RWPE1 (cell line): ENCODE measurements at regions not wholly inside any gene's neighbourhood (a gene's known extent, or its start where the extent isn't known, plus 50 kb on each side); places are given as distances from the start of the nearest gene placed in this dataset.
A peak's percentile ranks its signal among the peaks of the same experiment; 100 is the strongest.

ENCODE experiments used
- CTCF ChIA-PET: fragments of 350-600 bp; sonication (Branson Sonifier 250); formaldehyde crosslinking; extraction: SDS; loops from one replicate; lab custom pipeline; 2021; lab: Yijun Ruan, JAX
- POLR2A ChIA-PET: fragments of 400-600 bp; formaldehyde crosslinking; extraction: SDS; loops from one replicate; lab custom pipeline; 2020; ENCODE audit warnings: antibody characterized with exemption; ENCODE audit not compliant: low non-redundant PET; lab: Yijun Ruan, JAX
- DNase-seq: peaks from one replicate; pipeline ENCODE4 v3.0.0; 2012; ENCODE audit warnings: low spot score
- H3K27ac ChIP-seq: fragments of 450-650 bp; 2 replicates; pipeline ENCODE4 v1.5.1; 2017
- TF ChIP-seq, protein P1 (sequence below): fragments of 450-650 bp; conservative IDR thresholded peaks from 2 replicates; pipeline ENCODE4 v1.5.1; 2017; ENCODE audit warnings: low read depth, mild to moderate bottlenecking

DNA sequence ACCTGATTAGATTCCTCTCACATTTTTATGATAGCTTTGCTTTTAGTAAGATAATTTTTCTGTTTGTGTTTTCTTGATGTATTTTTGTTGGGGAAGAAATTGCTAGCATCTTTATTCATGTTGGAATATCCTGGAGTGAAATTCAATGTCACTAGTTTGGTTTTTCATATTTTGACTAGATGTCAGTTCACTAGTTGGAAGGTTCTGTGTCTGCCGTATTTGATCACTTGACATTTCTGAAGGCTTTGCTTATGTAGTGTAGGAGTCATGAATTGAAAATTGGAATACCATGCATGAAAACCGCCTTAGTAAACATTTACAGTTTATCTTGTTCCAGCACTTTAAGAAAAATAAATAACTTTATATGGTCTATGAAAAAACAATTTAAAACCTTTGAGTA, 348.4 kb downstream of the AASDHPPT start:
- POLR2A ChIA-PET, result no interaction called here
- TF ChIP-seq, protein P1, sequence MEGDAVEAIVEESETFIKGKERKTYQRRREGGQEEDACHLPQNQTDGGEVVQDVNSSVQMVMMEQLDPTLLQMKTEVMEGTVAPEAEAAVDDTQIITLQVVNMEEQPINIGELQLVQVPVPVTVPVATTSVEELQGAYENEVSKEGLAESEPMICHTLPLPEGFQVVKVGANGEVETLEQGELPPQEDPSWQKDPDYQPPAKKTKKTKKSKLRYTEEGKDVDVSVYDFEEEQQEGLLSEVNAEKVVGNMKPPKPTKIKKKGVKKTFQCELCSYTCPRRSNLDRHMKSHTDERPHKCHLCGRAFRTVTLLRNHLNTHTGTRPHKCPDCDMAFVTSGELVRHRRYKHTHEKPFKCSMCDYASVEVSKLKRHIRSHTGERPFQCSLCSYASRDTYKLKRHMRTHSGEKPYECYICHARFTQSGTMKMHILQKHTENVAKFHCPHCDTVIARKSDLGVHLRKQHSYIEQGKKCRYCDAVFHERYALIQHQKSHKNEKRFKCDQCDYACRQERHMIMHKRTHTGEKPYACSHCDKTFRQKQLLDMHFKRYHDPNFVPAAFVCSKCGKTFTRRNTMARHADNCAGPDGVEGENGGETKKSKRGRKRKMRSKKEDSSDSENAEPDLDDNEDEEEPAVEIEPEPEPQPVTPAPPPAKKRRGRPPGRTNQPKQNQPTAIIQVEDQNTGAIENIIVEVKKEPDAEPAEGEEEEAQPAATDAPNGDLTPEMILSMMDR, result no peak

DNA sequence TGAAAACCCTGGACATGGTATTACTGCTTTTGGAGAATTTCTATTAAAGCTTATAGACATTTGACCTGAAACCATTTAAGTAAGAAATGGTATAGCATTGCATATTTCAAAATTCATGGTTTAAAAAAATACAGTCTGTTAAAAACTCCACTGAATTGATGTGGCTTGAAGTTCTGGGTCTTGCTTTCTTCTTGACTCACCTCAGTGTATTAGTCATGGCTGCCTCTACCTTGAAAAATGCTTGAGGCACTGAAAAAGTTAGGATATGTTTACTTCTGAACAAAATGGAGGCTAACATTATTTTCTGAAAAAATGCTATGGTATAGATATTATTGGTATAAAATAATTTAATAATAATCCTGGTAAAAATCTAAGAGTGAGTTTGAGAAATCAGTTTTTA, 349.2 kb downstream of the AASDHPPT start:
- POLR2A ChIA-PET, result no interaction called here

More for the DNA sequence above, 348.4 kb downstream of the AASDHPPT start:
- H3K27ac ChIP-seq, result no peak overlapping the region
- DNase-seq, result no peak
- CTCF ChIA-PET, result interaction anchor here (0.7 kb wide), 1 partner anchor 36 kb away, joined by 4 read pairs; no protein-coding TSS in a partner anchor

DNA sequence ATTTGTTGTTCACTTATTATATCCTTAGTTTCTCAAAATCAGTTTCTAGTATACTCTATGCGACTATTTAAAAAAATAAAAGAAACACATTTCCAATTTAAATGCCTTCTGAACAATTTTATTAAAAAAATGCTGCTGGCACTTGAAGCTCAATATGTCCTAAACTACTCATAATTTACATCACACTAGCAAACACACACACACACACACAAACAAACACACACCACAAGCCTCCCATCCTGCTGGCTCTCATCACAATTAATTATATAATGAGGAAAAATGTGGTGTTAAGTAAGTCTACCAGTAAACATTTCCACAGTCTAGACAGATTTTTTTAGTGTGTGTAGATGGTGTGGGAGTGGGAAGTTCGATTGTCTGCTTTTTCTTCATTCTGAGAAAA, 350.3 kb downstream of the AASDHPPT start:
- TF ChIP-seq, protein P1, result no peak
- ChIA-PET CTCF (interaction anchor here (0.6 kb wide), 1 partner anchor 1597 kb away, joined by 3 read pairs; no protein-coding TSS in a partner anchor), POLR2A (no interaction called here)
- H3K27ac ChIP-seq, result no peak overlapping the region
- DNase-seq, result no peak

More for the DNA sequence above, 349.2 kb downstream of the AASDHPPT start:
- CTCF ChIA-PET, result interaction anchor here (0.6 kb wide), 1 partner anchor 66 kb away, joined by 3 read pairs; no protein-coding TSS in a partner anchor
- TF ChIP-seq, protein P1, result no peak
- no peak overlapping the region for H3K27ac ChIP-seq
- peak; percentile 26 for DNase-seq

DNA sequence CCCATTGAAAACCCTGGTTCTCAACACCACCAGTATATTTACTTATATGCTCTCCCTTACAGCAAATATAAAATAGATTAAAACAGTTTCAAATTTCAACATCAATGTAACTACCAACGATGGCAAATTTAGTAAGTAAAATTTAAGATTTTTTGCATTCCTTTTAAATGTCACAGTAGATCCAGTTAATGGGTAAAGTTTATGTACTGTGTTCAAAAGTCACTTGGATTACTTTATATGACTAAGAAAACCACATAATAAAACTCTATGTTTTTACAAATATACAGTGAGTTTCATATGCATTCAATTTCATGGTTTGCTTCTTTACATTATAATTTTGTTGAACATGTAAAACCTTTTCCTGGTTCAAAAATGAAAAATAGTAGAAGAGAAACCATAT, 364.6 kb downstream of the AASDHPPT start:
- POLR2A ChIA-PET, result no interaction called here
- no peak overlapping the region for H3K27ac ChIP-seq
- no peak for DNase-seq
- TF ChIP-seq, protein P1, result no peak
- CTCF ChIA-PET, result no interaction called here

DNA sequence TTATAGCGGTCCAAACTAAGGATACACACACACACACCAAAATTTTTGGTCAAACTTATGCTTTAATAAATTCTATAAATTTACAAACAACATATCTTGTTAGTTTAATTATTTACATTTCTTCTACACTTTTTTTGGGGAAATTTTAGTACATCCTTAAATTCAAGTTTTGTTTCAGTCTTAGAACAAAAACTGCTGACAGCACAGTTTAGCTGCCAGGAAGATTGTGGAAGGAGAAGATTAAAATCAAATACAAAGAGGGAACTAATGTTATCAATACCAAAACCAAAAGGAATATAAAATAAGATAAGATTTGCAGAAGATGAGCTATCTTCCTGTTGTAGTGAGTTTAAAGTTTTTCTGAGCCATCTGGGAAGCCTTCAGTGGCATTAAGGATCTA, 368.8 kb downstream of the AASDHPPT start:
- H3K27ac ChIP-seq, result no peak overlapping the region
- TF ChIP-seq, protein P1, result no peak
- CTCF ChIA-PET, result no interaction called here

DNA sequence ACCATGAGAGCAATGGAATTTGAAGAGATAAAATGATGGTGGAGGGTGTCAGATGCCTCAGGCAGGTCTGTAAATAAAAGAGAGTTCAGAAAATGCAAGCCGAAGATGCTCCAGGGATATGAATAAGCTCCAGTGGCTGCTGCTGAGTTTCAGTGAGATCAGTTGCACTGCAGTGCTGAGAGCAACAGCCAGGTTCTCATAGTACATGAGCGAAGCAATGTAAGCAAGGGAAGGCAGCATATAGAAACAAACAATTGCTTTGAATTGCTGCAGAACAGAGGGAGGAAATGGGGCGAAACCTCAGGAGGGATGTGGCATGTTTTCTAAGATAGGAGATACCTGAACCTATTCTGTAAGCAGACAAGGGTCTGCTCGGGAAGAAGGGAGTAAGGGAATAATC, 369.5 kb downstream of the AASDHPPT start:
- H3K27ac ChIP-seq, result no peak overlapping the region
- CTCF ChIA-PET, result interaction anchor here (0.6 kb wide), 1 partner anchor 295 kb away, joined by 3 read pairs; no protein-coding TSS in a partner anchor
- POLR2A ChIA-PET, result no interaction called here
- no peak for DNase-seq
- TF ChIP-seq, protein P1, result no peak

More for the DNA sequence above, 368.8 kb downstream of the AASDHPPT start:
- DNase-seq, result no peak
- POLR2A ChIA-PET, result no interaction called here
